ENCODE measurements at regions not wholly inside any gene's neighbourhood (a gene's known extent, or its start where the extent isn't known, plus 50 kb on each side); places are given as distances from the start of the nearest gene placed in this dataset.
"Not testable (repeated sequence)": the region's sequence is repeated elsewhere in the genome, so short reads cannot be mapped to it uniquely, and the experiment has no call there.

DNA sequence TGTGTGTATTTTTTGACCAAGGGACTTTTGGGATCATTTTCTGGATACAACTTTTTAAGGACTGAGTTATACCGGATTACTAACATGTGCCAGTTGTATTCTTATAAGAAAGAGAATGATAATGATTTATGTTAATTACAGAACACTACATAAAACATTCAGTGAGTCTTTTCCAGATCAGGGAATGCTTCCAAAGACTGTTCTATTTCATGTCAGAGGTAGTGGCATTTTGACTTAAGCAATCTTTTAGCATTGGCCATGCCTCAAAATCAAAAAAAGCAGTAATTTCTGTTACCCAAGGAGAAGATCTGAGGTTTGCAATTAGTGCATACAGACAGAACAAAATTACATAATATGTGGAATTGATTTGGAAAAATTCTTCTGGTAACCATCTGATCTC lies 413.0 kb upstream of the CDH9 start:
- ChIA-PET CTCF (no interaction called here), POLR2A (ENCODE audit: low non-redundant PET) (no interaction called here)
- no peak overlapping the region for H3K27ac ChIP-seq
- DNase-seq (ENCODE audit: low spot score): no peak
- TF ChIP-seq, protein P1, sequence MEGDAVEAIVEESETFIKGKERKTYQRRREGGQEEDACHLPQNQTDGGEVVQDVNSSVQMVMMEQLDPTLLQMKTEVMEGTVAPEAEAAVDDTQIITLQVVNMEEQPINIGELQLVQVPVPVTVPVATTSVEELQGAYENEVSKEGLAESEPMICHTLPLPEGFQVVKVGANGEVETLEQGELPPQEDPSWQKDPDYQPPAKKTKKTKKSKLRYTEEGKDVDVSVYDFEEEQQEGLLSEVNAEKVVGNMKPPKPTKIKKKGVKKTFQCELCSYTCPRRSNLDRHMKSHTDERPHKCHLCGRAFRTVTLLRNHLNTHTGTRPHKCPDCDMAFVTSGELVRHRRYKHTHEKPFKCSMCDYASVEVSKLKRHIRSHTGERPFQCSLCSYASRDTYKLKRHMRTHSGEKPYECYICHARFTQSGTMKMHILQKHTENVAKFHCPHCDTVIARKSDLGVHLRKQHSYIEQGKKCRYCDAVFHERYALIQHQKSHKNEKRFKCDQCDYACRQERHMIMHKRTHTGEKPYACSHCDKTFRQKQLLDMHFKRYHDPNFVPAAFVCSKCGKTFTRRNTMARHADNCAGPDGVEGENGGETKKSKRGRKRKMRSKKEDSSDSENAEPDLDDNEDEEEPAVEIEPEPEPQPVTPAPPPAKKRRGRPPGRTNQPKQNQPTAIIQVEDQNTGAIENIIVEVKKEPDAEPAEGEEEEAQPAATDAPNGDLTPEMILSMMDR (conservative IDR thresholded peaks at IDR 0.05; ENCODE audit: low read depth): no peak

DNA sequence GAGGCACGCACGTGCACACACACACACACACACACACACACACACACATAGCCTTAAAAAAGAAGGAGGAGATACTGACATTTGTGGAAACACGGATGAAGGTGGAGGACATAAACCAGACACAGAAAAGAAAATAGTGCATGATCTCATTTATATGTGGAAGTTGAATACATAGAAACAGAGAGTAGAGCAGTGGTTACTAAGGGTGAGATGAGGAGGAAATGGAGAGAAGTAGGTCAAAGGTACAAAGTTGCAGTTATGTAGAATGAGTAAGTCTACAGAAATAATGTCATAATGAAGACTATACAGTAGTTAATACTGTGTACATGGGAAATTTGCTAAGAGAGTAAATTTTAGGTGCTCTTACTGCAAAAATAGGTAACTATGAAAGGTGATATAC lies 412.2 kb upstream of the CDH9 start:
- CTCF ChIA-PET: no interaction called here

DNA sequence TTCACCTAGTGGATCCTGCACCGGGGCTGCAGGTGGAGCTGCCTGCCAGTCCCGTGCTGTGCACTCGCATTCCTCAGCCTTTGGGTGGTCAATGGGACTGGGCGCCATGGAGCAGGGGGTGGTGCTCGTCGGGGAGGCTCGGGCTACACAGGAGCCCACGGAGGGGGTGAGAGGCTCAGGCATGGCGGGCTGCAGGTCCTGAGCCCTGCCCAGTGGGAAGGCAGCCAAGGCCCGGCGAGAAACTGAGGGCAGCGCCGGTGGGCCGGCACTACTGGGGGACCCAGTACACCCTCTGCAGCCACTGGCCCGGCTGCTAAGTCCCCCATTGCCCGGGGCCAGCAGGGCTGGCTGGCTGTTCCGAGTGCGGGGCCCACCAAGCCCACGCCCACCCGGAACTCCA lies 401.0 kb upstream of the CDH9 start:
- H3K27ac ChIP-seq; CTCF ChIA-PET; DNase-seq (ENCODE audit: low spot score); POLR2A ChIA-PET (ENCODE audit: low non-redundant PET): not testable (repeated sequence)

More for the DNA sequence above, 412.2 kb upstream of the CDH9 start:
- H3K27ac ChIP-seq: no peak overlapping the region
- no peak for DNase-seq (ENCODE audit: low spot score)
- POLR2A ChIA-PET (ENCODE audit: low non-redundant PET): interaction anchor here (0.6 kb wide), 1 partner anchor 56 kb away, joined by 3 read pairs; no protein-coding TSS in a partner anchor
- TF ChIP-seq, protein P1 (conservative IDR thresholded peaks at IDR 0.05; ENCODE audit: low read depth): no peak

DNA sequence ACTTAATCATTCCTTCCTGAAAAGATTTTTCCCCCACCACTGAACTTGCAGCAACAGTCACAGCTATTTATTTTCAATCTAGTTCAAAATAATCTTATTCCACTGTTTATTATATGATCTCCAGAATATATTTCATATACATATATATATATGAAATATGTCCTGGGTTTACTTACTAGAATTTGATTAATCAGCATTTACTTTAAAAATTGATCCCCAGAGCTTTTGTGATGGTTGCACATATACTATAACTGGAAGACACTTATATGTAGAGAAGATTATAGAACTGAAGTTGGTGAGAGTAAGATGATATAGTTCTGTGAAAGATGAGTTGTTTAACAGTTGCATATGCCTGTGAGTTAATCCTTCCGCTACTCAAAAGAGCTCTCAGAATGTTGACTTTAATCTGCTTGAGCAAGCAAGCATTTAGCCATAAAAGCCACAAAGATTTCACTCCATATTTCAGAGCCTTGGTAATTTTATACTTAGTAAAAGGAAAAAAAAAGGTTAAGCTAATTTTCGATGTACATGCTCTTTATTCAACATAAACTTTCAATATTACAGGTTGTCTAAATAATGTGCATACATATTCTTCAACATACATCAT lies 399.3 kb upstream of the CDH9 start:
- TF ChIP-seq, protein P1 (conservative IDR thresholded peaks at IDR 0.05; ENCODE audit: low read depth): no peak
- no peak overlapping the region for H3K27ac ChIP-seq
- DNase-seq (ENCODE audit: low spot score): no peak
- POLR2A ChIA-PET (ENCODE audit: low non-redundant PET): no interaction called here
- CTCF ChIA-PET: no interaction called here

DNA sequence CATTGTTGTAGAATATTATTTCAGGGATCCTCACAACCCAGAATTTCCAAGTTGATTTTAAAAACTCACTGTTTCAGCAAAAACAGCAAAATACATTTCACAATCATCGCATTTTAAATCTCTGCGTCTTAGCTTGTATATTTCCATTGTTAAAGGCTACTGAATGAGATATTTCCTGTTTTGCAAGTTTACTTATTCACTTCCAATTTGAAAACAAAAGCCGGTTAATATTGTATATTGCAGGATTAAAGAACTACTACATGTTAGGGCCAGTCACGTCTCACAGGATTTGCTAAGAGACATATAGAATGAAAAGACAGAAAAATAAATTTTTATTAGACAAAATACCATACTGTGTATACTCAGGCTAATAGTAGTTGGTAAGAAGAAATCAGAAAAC lies 395.9 kb upstream of the CDH9 start:
- H3K27ac ChIP-seq: no peak overlapping the region
- TF ChIP-seq, protein P1 (conservative IDR thresholded peaks at IDR 0.05; ENCODE audit: low read depth): no peak
- POLR2A ChIA-PET (ENCODE audit: low non-redundant PET): no interaction called here
- DNase-seq (ENCODE audit: low spot score): peak; percentile 5
- CTCF ChIA-PET: interaction anchor here (1.0 kb wide), 1 partner anchor 9 kb away, joined by 3 read pairs; no protein-coding TSS in a partner anchor

DNA sequence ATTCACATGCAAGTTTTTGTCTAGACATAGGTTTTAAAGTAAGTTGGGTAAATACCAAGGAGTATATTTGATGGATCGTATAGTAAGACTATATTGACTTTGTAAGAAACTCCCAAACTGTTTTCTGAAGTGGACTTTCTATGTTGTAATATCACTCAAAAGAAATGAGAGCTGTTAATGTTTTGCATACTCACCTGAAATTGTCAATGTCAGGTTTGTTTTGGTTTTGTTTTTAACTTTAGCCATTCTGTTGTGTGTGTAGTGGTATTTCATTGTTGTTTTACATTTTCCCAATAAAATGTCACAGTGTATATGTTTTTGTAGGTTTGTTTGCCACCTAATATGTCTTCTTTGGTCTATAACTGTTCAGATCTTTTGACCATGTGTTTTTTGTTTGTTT lies 375.7 kb upstream of the CDH9 start:
- H3K27ac ChIP-seq: no peak overlapping the region
- ChIA-PET POLR2A (ENCODE audit: low non-redundant PET) (no interaction called here), CTCF (interaction anchor here (0.6 kb wide), 1 partner anchor 811 kb away, joined by 3 read pairs; no protein-coding TSS in a partner anchor)

DNA sequence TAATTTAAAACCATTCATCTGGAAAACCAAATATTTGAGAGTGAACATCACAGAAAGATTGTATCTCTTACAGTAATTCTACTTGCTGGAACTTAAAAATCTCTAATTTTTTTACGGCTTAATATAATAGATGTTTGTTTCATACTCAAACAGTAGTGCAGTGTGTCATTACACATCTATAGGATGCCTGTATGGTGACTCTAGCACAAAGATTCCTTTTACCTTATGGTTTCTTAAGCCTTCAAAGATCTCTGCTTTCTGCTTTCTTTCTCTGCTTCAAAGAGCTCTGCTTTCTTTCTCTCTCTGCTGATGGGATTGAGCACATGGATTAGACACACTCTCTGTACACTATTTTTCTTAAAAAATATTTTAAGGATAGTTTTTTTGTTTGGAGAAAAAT lies 374.0 kb upstream of the CDH9 start:
- H3K27ac ChIP-seq: no peak overlapping the region
- TF ChIP-seq, protein P1 (conservative IDR thresholded peaks at IDR 0.05; ENCODE audit: low read depth): no peak
- ChIA-PET CTCF (no interaction called here), POLR2A (ENCODE audit: low non-redundant PET) (no interaction called here)
- DNase-seq (ENCODE audit: low spot score): no peak

More for the DNA sequence above, 375.7 kb upstream of the CDH9 start:
- TF ChIP-seq, protein P1 (conservative IDR thresholded peaks at IDR 0.05; ENCODE audit: low read depth): no peak
- no peak for DNase-seq (ENCODE audit: low spot score)
